GM18498 (cell line): ENCODE measurements at regions not wholly inside any gene's neighbourhood (a gene's known extent, or its start where the extent isn't known, plus 50 kb on each side); places are given as distances from the start of the nearest gene placed in this dataset.
"Not testable (repeated sequence)": the region's sequence is repeated elsewhere in the genome, so short reads cannot be mapped to it uniquely, and the experiment has no call there.

Source experiments
- ATAC-seq: cut with Tn5 transposase; IDR thresholded peaks from one replicate; pipeline ENCODE4 v1.9.1; 2021; ENCODE audit warnings: mild to moderate bottlenecking, moderate library complexity; ENCODE audit not compliant: unreplicated experiment

- ATAC-seq: no peak
Measured at GRCh38 chr4:20196476-20196875, 55.2 kb upstream of the SLIT2 start.

GRCh38 chr4:20195071-20195885 lies 56.4 kb upstream of the SLIT2 start:
- ATAC-seq: no peak

DNA sequence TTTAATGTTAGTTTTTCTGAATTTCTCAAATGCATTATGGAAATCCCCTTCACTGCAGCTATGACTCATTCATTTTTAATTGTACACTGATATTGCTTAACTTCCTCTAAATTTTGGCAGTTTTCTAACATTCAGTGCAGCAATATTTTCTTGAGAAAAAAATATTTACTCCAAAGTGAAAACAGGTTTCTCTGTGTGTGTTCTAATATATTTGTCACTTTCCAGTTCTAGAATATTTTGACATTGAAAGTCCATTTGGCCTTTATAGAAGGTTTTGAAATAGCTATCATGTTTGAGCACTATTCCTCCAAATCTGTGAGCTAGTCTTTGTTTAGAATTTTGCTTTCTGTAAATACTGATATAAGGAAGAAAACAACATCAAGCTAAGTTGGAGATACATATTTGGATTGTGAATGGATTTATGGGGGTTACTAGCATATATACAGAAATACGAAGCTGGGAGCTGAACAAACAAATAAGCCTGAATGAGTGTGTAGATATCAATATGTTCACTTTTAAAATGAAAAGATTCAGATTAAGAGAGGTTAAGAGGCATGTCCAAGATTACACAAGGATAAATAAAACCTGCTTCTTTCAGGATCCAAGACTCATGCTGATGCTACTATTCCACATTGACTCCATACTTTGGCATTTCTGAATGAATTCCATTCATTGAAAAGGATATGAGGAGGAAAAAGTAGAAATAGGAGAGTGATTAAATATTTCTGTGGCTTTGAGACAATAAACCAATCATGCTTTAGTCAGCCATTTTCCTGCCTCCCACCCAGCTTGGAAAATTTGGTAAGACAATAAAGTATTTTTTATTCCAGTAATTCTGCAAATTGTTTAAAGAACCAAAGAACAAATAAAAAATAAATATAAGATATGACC lies 57.3 kb upstream of the SLIT2 start:
- no peak for ATAC-seq

- ATAC-seq: no peak
Measured at GRCh38 chr4:20193141-20193936, 58.4 kb upstream of the SLIT2 start.

DNA sequence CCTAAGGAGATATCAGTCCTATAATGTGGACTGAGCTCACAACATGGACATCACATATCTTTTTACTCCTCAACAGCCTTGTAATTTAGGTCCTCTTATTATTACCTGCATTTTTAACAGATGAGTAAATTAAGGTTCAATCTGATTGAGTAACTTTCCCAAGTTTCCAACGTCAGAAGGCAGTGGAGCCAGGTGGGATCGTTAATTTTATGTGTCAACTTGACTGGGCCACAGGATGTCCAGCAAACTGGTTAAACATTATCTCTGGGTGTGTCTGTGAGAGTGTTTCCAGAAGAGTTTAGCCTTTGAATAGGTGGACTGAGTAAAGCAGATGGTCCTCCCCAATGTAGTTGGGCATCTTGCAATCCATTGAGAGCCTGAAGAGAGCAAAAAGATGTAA lies 59.0 kb upstream of the SLIT2 start:
- no peak for ATAC-seq

DNA sequence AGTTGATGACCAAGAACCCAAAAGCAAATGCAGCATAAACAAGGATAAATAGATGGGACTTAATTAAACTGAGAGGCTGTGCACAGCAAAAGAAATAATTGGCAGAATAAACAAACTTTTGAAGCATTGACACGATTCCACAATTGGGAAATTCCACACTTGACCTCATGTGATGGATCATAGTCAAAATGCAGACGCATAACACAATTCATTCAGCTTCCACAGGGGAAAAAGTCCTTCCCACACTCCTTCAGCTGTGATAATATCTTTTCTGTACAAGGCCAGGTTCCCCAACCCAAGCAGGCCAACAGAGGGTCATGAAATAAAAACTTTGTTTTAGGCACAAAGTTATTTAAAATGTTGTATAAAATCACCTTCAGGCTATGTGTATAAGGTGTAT lies 66.6 kb upstream of the SLIT2 start:
- no peak for ATAC-seq

DNA sequence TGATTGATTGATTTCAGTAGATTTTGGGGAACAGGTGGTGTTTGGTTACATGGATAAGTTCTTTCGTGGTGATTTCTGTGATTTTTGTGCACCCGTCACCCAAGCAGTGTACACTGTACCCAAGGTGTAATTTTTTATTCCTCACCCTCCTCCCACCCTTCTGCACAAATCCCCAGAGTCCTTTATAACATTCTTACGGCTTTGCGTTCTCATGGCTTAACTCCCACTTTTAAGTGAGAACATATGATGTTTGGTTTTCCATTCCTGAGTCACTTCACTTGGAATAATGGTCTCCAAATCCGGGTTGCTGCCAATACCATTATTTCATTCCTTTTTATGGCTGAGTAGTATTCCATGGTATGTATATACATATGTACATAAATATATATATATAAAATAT lies 68.6 kb upstream of the SLIT2 start:
- ATAC-seq: not testable (repeated sequence)

DNA sequence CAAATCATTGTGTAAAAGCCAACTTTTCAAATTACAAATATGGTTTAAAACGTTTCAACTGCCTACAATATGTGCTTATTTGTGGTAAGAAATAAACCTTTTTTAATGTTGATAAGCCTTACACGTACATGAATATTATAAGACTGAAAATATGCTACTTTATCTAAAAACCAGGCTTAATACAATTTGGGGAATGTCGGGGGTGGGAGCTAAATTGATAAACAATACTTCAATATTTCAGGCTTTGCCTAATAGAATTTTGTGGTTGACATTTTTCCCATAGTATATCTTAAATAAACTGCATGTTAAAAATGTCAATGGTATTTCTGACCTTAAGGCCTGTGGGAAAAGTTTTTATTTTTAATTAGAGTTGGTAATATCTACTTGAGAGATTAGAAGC lies 69.8 kb upstream of the SLIT2 start:
- ATAC-seq: no peak

DNA sequence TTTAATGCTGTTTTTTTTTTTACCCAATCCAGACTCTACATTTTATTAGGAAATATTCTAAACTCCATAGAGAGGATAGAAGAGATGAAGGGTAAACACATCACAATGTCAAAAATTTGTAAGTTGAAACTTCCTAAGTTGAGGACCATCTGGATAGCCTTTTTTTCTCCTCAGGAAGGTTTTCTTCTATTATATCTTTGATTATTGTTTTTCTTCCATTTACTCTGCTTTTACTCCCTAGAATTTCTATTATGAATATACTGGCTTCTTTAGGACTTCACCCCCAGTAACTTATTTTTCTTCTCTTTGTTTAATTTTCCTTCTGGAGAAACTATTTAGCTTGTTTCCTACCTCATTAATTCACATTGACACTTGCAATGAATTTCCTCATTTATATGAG lies 71.2 kb upstream of the SLIT2 start:
- no peak for ATAC-seq

DNA sequence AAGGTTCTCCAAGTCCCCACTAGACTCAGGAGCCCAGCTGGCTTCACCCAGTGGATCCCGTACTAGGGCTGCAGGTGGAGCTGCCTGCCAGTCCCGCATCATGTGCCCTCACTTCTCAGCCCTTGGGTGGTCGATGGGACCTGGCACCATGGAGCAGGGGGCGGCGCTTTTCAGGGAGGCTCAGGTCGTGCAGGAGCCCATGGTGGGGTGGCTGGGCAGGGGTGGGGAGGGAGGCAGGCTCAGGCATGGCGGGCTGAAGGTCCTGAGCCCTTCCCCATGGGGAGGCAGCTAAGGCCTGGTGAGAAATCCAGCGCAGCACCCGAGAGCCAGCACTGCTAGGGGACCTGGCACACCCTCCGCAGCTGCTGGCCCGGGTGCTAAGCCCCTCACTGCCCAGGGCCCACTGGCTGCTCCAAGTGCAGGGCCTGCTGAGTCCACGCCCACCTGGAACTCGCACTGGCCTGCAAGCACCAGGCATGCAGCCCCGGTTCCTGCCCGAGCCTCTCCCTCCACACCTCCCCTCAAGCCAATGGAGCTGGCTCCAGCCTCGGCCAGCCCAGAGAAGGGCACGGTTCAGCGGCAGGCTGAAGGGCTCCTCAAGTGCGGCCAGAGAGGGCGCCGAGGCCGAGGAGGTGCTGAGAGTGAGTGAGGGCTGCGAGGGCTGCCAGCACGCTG lies 72.7 kb upstream of the SLIT2 start:
- ATAC-seq: no peak

DNA sequence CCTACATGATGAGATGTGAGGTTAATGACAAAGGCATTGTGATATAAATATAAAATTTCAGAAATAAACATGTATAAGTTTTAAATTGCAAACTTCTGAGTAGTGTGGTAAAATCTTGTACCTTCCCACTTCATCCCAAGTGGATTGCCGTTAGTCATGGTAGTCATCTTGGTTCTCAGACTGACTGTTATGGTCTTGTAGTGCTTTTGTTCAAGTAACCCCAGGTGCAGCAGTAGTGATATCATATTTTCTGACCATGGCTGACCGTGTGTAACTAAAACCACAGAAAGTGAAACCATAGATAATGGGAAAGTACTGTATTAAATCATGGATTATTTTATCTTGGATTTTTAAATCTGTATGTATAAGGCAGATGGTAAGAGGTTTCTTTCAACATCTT lies 74.8 kb upstream of the SLIT2 start:
- ATAC-seq: no peak

GRCh38 chr4:20172070-20172760 lies 79.5 kb upstream of the SLIT2 start:
- no peak for ATAC-seq

DNA sequence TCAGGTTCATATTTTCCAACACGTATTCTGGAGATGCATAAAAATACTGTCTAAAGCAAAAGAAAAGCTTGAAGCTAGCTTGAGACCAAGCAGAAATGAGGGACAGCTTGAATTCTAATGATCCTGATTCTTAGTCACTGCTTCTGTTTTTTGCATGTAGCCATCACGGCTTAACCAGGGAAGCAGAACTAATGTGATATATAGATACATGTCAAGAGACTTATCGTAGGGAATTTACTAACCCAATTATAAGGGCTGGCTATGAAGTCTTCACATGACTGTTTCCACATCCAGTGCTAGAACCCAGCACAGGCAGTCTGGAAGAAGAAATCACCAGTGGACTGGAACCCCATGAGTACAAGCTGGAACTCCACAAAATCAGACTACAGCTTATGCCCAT lies 85.2 kb upstream of the SLIT2 start:
- no peak for ATAC-seq

DNA sequence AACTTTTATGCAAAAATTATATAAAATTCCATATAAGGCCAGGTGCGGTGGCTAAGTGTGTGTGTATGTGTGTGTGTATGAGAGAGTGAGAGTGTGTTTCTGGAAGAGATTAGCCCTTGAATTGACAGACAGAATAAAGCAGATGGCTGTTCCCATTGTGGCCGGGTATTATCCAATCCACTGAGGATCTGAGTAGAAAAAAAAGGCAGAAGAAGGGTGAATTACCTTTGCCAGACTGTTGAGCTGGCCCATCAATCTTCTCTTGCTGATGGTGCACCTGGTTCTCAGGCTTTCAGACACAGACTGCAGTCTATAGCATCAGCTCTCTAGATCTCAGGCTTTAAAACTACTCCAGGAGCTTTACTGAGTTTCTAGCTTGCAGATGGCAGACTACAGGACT lies 92.2 kb upstream of the SLIT2 start:
- ATAC-seq: no peak

DNA sequence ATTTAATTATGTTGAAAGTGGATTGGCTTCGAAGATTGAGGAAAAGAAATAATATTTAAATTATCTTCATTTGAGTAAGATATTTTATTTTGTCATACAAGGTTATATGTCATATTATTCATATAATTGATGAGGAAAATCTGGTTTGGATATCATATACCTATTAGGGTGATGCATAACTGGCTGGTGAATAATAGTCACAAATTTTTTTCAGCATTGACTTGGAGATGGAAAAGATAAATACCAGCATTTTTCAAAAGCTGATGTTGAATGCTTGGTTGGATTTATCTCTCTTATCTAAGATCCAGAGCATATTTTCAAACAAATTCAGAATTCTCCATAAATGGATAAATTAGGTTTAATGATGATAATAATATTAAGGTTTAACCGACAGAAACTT lies 93.5 kb upstream of the SLIT2 start:
- ATAC-seq: no peak

DNA sequence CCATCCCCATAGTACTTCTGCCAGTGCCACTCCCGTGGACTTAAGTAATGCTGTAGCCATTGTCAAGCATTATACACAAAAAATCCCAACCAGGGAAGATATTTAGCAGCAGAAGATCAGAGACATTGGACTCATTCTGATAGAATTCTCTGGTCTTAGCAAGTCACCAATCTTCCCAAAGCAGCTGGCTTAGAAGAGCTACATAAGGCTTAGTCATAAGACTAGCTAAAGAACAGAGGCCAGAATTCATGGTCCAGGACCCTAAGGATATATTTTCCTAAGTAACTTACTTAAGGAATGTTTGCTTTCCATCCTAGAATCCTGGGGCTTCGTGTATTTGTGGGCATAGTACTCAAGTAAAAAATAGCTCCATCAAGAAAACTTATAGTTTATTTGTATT lies 100.3 kb upstream of the SLIT2 start:
- no peak for ATAC-seq

- ATAC-seq: not testable (repeated sequence)
Measured at GRCh38 chr4:20149143-20149542, 102.6 kb upstream of the SLIT2 start.

- ATAC-seq: no peak
Measured at GRCh38 chr4:20137176-20137575, 114.5 kb upstream of the SLIT2 start.

GRCh38 chr4:20127626-20128025 lies 124.1 kb upstream of the SLIT2 start:
- ATAC-seq: no peak

- no peak for ATAC-seq
Measured at GRCh38 chr4:20126906-20127305, 124.8 kb upstream of the SLIT2 start.
